GM18520 (cell line): ENCODE measurements at regions not wholly inside any gene's neighbourhood (a gene's known extent, or its start where the extent isn't known, plus 50 kb on each side); places are given as distances from the start of the nearest gene placed in this dataset.
A peak's percentile ranks its signal among the peaks of the same experiment; 100 is the strongest.
"Not testable (repeated sequence)": the region's sequence is repeated elsewhere in the genome, so short reads cannot be mapped to it uniquely, and the experiment has no call there.

Source experiments
- ATAC-seq: cut with Tn5 transposase; IDR thresholded peaks from one replicate; pipeline ENCODE4 v1.9.1; 2021; ENCODE audit not compliant: unreplicated experiment

- no peak for ATAC-seq
Observed at GRCh38 chr1:221023482-221023881, 144.2 kb downstream of the HLX start.

GRCh38 chr1:221025501-221025900 is 146.3 kb downstream of the HLX start:
- ATAC-seq, result no peak

GRCh38 chr1:221025956-221026355 is 146.7 kb downstream of the HLX start:
- ATAC-seq, result no peak

GRCh38 chr1:221029981-221030649 is 150.9 kb downstream of the HLX start:
- ATAC-seq, result no peak

GRCh38 chr1:221030990-221031389 is 151.7 kb downstream of the HLX start:
- no peak for ATAC-seq

GRCh38 chr1:221031458-221032203 is 152.4 kb downstream of the HLX start:
- ATAC-seq, result no peak

- no peak for ATAC-seq
Observed at GRCh38 chr1:221032204-221032585, 153.0 kb downstream of the HLX start.

- no peak for ATAC-seq
Observed at GRCh38 chr1:221032637-221033280, 153.5 kb downstream of the HLX start.

- no peak for ATAC-seq
Observed at GRCh38 chr1:221035662-221036153, 156.5 kb downstream of the HLX start.

- ATAC-seq, result no peak
Observed at GRCh38 chr1:221039616-221040015, 160.4 kb downstream of the HLX start.

- no peak for ATAC-seq
Observed at GRCh38 chr1:221040101-221040500, 160.9 kb downstream of the HLX start.

GRCh38 chr1:221040691-221041285 is 161.5 kb downstream of the HLX start:
- no peak for ATAC-seq

GRCh38 chr1:221044538-221044937 is 165.3 kb downstream of the HLX start:
- no peak for ATAC-seq

GRCh38 chr1:221045151-221045550 is 165.9 kb downstream of the HLX start:
- ATAC-seq, result no peak

GRCh38 chr1:221045842-221046831 is 166.9 kb downstream of the HLX start:
- ATAC-seq, result peak; percentile 97

- ATAC-seq, result not testable (repeated sequence)
Observed at GRCh38 chr1:221051391-221051790, 172.1 kb downstream of the HLX start.

- no peak for ATAC-seq
Observed at GRCh38 chr1:221053889-221054288, 174.6 kb downstream of the HLX start.

GRCh38 chr1:221059506-221059905 is 180.3 kb downstream of the HLX start:
- ATAC-seq, result no peak

GRCh38 chr1:221063651-221064050 is 184.4 kb downstream of the HLX start:
- ATAC-seq, result no peak

- ATAC-seq, result no peak
Observed at GRCh38 chr1:221066351-221067001, 187.2 kb downstream of the HLX start.
